ENCODE measurements at regions not wholly inside any gene's neighbourhood (a gene's known extent, or its start where the extent isn't known, plus 50 kb on each side); places are given as distances from the start of the nearest gene placed in this dataset.

GRCh38 chr6:66538551-66539135 lies 831.6 kb upstream of the EYS start:
- no peaks in the 10 kb centered on the region for H3K27me3 ChIP-seq (ENCODE audit: insufficient read depth, low read depth, severe bottlenecking)
- no peak for DNase-seq
- H3K27ac ChIP-seq, result no peak overlapping the region
- no peaks in the 10 kb centered on the region for H3K9me3 ChIP-seq (ENCODE audit: severe bottlenecking)
- H3K4me3 ChIP-seq (ENCODE audit: low read depth, low read length), result no peak overlapping the region
- no peaks in the 10 kb centered on the region for H3K36me3 ChIP-seq
- no peak for TF ChIP-seq CTCF (IDR thresholded peaks at IDR 0.05; ENCODE audit: low read depth, low read length)

- H3K9me3 ChIP-seq (ENCODE audit: severe bottlenecking), result no peaks in the 10 kb centered on the region
- H3K36me3 ChIP-seq, result no peaks in the 10 kb centered on the region
- no peaks in the 10 kb centered on the region for H3K27me3 ChIP-seq (ENCODE audit: insufficient read depth, low read depth, severe bottlenecking)
- no peak overlapping the region for H3K4me3 ChIP-seq (ENCODE audit: low read depth, low read length)
- TF ChIP-seq CTCF (IDR thresholded peaks at IDR 0.05; ENCODE audit: low read depth, low read length), result no peak
- no peak overlapping the region for H3K27ac ChIP-seq
- DNase-seq, result no peak
These were observed 826.9 kb upstream of the EYS start for GRCh38 chr6:66533921-66534404.

GRCh38 chr6:66526061-66526460 lies 819.0 kb upstream of the EYS start:
- Histone ChIP-seq H3K27me3 (ENCODE audit: insufficient read depth, low read depth, severe bottlenecking) (no peaks in the 10 kb centered on the region), H3K9me3 (ENCODE audit: severe bottlenecking) (no peaks in the 10 kb centered on the region), H3K36me3 (no peaks in the 10 kb centered on the region), H3K27ac (no peak overlapping the region), H3K4me3 (ENCODE audit: low read depth, low read length) (no peak overlapping the region)
- DNase-seq, result no peak
- TF ChIP-seq CTCF (IDR thresholded peaks at IDR 0.05; ENCODE audit: low read depth, low read length), result no peak

GRCh38 chr6:66522864-66523263 lies 815.8 kb upstream of the EYS start:
- Histone ChIP-seq H3K36me3 (no peaks in the 10 kb centered on the region), H3K4me3 (ENCODE audit: low read depth, low read length) (no peak overlapping the region), H3K27ac (no peak overlapping the region), H3K9me3 (ENCODE audit: severe bottlenecking) (no peaks in the 10 kb centered on the region), H3K27me3 (ENCODE audit: insufficient read depth, low read depth, severe bottlenecking) (no peaks in the 10 kb centered on the region)
- DNase-seq, result no peak
- TF ChIP-seq CTCF (IDR thresholded peaks at IDR 0.05; ENCODE audit: low read depth, low read length), result no peak

- TF ChIP-seq CTCF (IDR thresholded peaks at IDR 0.05; ENCODE audit: low read depth, low read length), result no peak
- no peaks in the 10 kb centered on the region for H3K9me3 ChIP-seq (ENCODE audit: severe bottlenecking)
- no peak overlapping the region for H3K4me3 ChIP-seq (ENCODE audit: low read depth, low read length)
- H3K27ac ChIP-seq, result no peak overlapping the region
- no peaks in the 10 kb centered on the region for H3K27me3 ChIP-seq (ENCODE audit: insufficient read depth, low read depth, severe bottlenecking)
- DNase-seq, result no peak
- H3K36me3 ChIP-seq, result no peaks in the 10 kb centered on the region
These were observed 809.4 kb upstream of the EYS start for GRCh38 chr6:66516377-66516776.

- no peak overlapping the region for H3K27ac ChIP-seq
These were observed 801.4 kb upstream of the EYS start for GRCh38 chr6:66508433-66508832.

More at GRCh38 chr6:66508433-66508832, 801.4 kb upstream of the EYS start:
- Histone ChIP-seq H3K4me3 (ENCODE audit: low read depth, low read length) (no peak overlapping the region), H3K36me3 (no peaks in the 10 kb centered on the region), H3K9me3 (ENCODE audit: severe bottlenecking) (no peaks in the 10 kb centered on the region), H3K27me3 (ENCODE audit: insufficient read depth, low read depth, severe bottlenecking) (no peaks in the 10 kb centered on the region)
- no peak for DNase-seq
- no peak for TF ChIP-seq CTCF (IDR thresholded peaks at IDR 0.05; ENCODE audit: low read depth, low read length)
